ENCODE measurements at regions not wholly inside any gene's neighbourhood (a gene's known extent, or its start where the extent isn't known, plus 50 kb on each side); places are given as distances from the start of the nearest gene placed in this dataset.
"Not testable (repeated sequence)": the region's sequence is repeated elsewhere in the genome, so short reads cannot be mapped to it uniquely, and the experiment has no call there.

GRCh38 chr21:27380303-27380702, 413.4 kb upstream of the ADAMTS5 start:
- no peak for DNase-seq (ENCODE audit: low read depth in 2 of 2)

GRCh38 chr21:27379354-27379753, 412.5 kb upstream of the ADAMTS5 start:
- DNase-seq (ENCODE audit: low read depth in 2 of 2), result no peak

- DNase-seq (ENCODE audit: low read depth in 2 of 2), result no peak
These were observed 405.5 kb upstream of the ADAMTS5 start for GRCh38 chr21:27372381-27372780.

GRCh38 chr21:27371975-27372331, 405.1 kb upstream of the ADAMTS5 start:
- no peak for DNase-seq (ENCODE audit: low read depth in 2 of 2)

- no peak for DNase-seq (ENCODE audit: low read depth in 2 of 2)
These were observed 404.5 kb upstream of the ADAMTS5 start for GRCh38 chr21:27371115-27371974.

- no peak for DNase-seq (ENCODE audit: low read depth in 2 of 2)
These were observed 403.2 kb upstream of the ADAMTS5 start for GRCh38 chr21:27369978-27370571.

- DNase-seq (ENCODE audit: low read depth in 2 of 2), result no peak
These were observed 402.3 kb upstream of the ADAMTS5 start for GRCh38 chr21:27369234-27369633.

- DNase-seq (ENCODE audit: low read depth in 2 of 2), result no peak
These were observed 399.9 kb upstream of the ADAMTS5 start for GRCh38 chr21:27366646-27367235.

- no peak for DNase-seq (ENCODE audit: low read depth in 2 of 2)
These were observed 399.1 kb upstream of the ADAMTS5 start for GRCh38 chr21:27366036-27366435.

GRCh38 chr21:27365394-27365793, 398.5 kb upstream of the ADAMTS5 start:
- no peak for DNase-seq (ENCODE audit: low read depth in 2 of 2)

- DNase-seq (ENCODE audit: low read depth in 2 of 2), result no peak
These were observed 397.0 kb upstream of the ADAMTS5 start for GRCh38 chr21:27363719-27364477.

GRCh38 chr21:27362249-27362648, 395.4 kb upstream of the ADAMTS5 start:
- DNase-seq (ENCODE audit: low read depth in 2 of 2), result no peak

GRCh38 chr21:27359141-27359540, 392.3 kb upstream of the ADAMTS5 start:
- DNase-seq (ENCODE audit: low read depth in 2 of 2), result no peak

GRCh38 chr21:27352885-27353284, 386.0 kb upstream of the ADAMTS5 start:
- no peak for DNase-seq (ENCODE audit: low read depth in 2 of 2)

GRCh38 chr21:27346041-27346448, 379.2 kb upstream of the ADAMTS5 start:
- no peak for DNase-seq (ENCODE audit: low read depth in 2 of 2)

- no peak for DNase-seq (ENCODE audit: low read depth in 2 of 2)
These were observed 373.0 kb upstream of the ADAMTS5 start for GRCh38 chr21:27339902-27340301.

- not testable (repeated sequence) for DNase-seq (ENCODE audit: low read depth in 2 of 2)
These were observed 371.1 kb upstream of the ADAMTS5 start for GRCh38 chr21:27338007-27338406.

GRCh38 chr21:27333096-27333495, 366.2 kb upstream of the ADAMTS5 start:
- DNase-seq (ENCODE audit: low read depth in 2 of 2), result no peak

GRCh38 chr21:27329255-27329851, 362.5 kb upstream of the ADAMTS5 start:
- DNase-seq (ENCODE audit: low read depth in 2 of 2), result no peak

- DNase-seq (ENCODE audit: low read depth in 2 of 2), result no peak
These were observed 359.4 kb upstream of the ADAMTS5 start for GRCh38 chr21:27326301-27326700.

GRCh38 chr21:27323331-27323730, 356.4 kb upstream of the ADAMTS5 start:
- DNase-seq (ENCODE audit: low read depth in 2 of 2), result no peak

- no peak for DNase-seq (ENCODE audit: low read depth in 2 of 2)
These were observed 354.9 kb upstream of the ADAMTS5 start for GRCh38 chr21:27321791-27322190.

Data from stimulated activated CD4-positive, alpha-beta T cell treated with anti-CD3 and anti-CD28 coated beads, Interleukin-1b, Interleukin-23, amount 100 ng/mL, for 1 hour (primary cell).